K562 (cell line): ENCODE measurements at regions not wholly inside any gene's neighbourhood (a gene's known extent, or its start where the extent isn't known, plus 50 kb on each side); places are given as distances from the start of the nearest gene placed in this dataset.

Experiments used
- ATAC-seq: fragments of 200-7000 bp; cut with Tn5 transposase; 3 replicates; pipeline ENCODE4 v1.9.1; 2020; ENCODE audit warnings: moderate library complexity
- BruUV-seq: library from RNA; stranded (reverse); fragments of 400-500 nt; replicated peaks from 2 replicates; lab custom pipeline; 2021; lab: Mats Ljungman, UMichigan
- CTCF ChIA-PET: fragments of 300-600 bp; formaldehyde crosslinking; extraction: SDS; loops from one replicate; lab custom pipeline; 2021; ENCODE audit warnings: low intra/inter-chr PET ratio; lab: Yijun Ruan, JAX
- POLR2A ChIA-PET: fragments of 300-600, 350-650 bp; sonication (Branson Sonifier 250); formaldehyde crosslinking; extraction: SDS; loops from one replicate; lab custom pipeline; 2021; ENCODE audit warnings: antibody characterized with exemption, inconsistent platforms; lab: Yijun Ruan, JAX
- DNase-seq, 4 experiments: peaks; one replicate each; pipeline versions ENCODE4 v3.0.0 to v3.0.0-alpha.2; 2011 to 2018; ENCODE audit warnings: low spot score in 3 of 4, mixed read lengths in 3 of 4; ENCODE audit errors: extremely low read depth in 1 of 4
- FAIRE-seq: peaks from 2 replicates; lab custom pipeline; 2011; peaks lifted over from hg19 to GRCh38; lab: Jason Lieb, UNC
- H2AFZ ChIP-seq: 2 replicates; pipeline ENCODE4 v1.6.0; 2011; ENCODE audit warnings: low read depth, low read length, control low read depth, inconsistent platforms
- H3K27ac ChIP-seq: fragments of 200-600 bp; 3 replicates; pipeline ENCODE4 v1.8.0; 2011; ENCODE audit warnings: low read depth, mild to moderate bottlenecking, control low read depth, inconsistent platforms, low read length, moderate library complexity, mixed read lengths; ENCODE audit errors: extremely low read depth
- H3K27me3 ChIP-seq, 2 experiments: fragments of 300-600 bp in 1 of 2; 2 replicates in 1 of 2; 3 replicates in 1 of 2; pipeline versions ENCODE4 v1.6.0 to v1.8.0; 2011; ENCODE audit warnings: inconsistent platforms in 2 of 2, low read length in 2 of 2, mild to moderate bottlenecking in 1 of 2, mixed read lengths in 1 of 2, moderate library complexity in 1 of 2; ENCODE audit not compliant: control insufficient read depth in 2 of 2, insufficient read depth in 2 of 2
- H3K36me3 ChIP-seq: fragments of 300-600 bp; 3 replicates; pipeline ENCODE4 v1.8.0; 2011; ENCODE audit warnings: mild to moderate bottlenecking, low read length, inconsistent platforms; ENCODE audit not compliant: control insufficient read depth, insufficient read depth
- H3K4me1 ChIP-seq, 2 experiments: fragments of 200-600 bp in 1 of 2; replicated peaks in 1 of 2; 2 replicates in 1 of 2; 3 replicates in 1 of 2; pipeline versions ENCODE4 v1.5.1 to v1.8.0; 2011; ENCODE audit warnings: inconsistent platforms in 2 of 2, low read length in 2 of 2, mild to moderate bottlenecking in 1 of 2, mixed read lengths in 1 of 2, moderate library complexity in 1 of 2; ENCODE audit not compliant: control insufficient read depth in 2 of 2, insufficient read depth in 2 of 2
- H3K4me2 ChIP-seq: 2 replicates; pipeline ENCODE4 v1.6.1; 2011; ENCODE audit warnings: low read length, control low read depth, inconsistent platforms, mixed read lengths; ENCODE audit not compliant: insufficient read depth
- H3K4me3 ChIP-seq: fragments of 200-600 bp; sonication (generic), shearing (Covaris generic); 2 replicates; pipeline ENCODE4 v1.5.1; 2016; ENCODE audit warnings: control low read depth, inconsistent platforms
- H3K79me2 ChIP-seq: fragments of 200-600 bp; 3 replicates; pipeline ENCODE4 v1.8.0; 2011; ENCODE audit warnings: low read length, inconsistent platforms; ENCODE audit not compliant: control insufficient read depth, insufficient read depth
- H3K9ac ChIP-seq, 2 experiments: 2 replicates each; pipeline versions ENCODE4 v1.6.0 to v1.6.1; 2011; ENCODE audit warnings: low read depth in 2 of 2, low read length in 2 of 2, control low read depth in 1 of 2, inconsistent platforms in 1 of 2, mild to moderate bottlenecking in 1 of 2, mixed read lengths in 1 of 2; ENCODE audit not compliant: insufficient read depth in 1 of 2
- H3K9me1 ChIP-seq: one replicate; pipeline ENCODE4 v1.6.0; 2011; ENCODE audit warnings: inconsistent platforms, mild to moderate bottlenecking, low read length, moderate library complexity; ENCODE audit not compliant: control insufficient read depth, insufficient read depth
- H3K9me3 ChIP-seq: replicated peaks from 2 replicates; pipeline ENCODE4 v1.5.1; 2011; ENCODE audit warnings: low read depth, low read length, inconsistent platforms; ENCODE audit not compliant: control insufficient read depth, insufficient read depth
- H4K20me1 ChIP-seq: replicated peaks from 2 replicates; pipeline ENCODE4 v1.6.1; 2011; ENCODE audit warnings: low read length, inconsistent platforms, mixed read lengths; ENCODE audit not compliant: control insufficient read depth, insufficient read depth
- C11orf30 ChIP-seq: fragments of 450-650 bp; IDR thresholded peaks from 2 replicates; pipeline ENCODE4 v1.6.1; 2016; ENCODE audit warnings: low read depth, mild to moderate bottlenecking
- KDM2B ChIP-seq: fragments of 250-450 bp; sonication (Bioruptor Pico); IDR thresholded peaks from 2 replicates; pipeline ENCODE4 v1.8.0; 2021; ENCODE audit warnings: mild to moderate bottlenecking, moderate library complexity
- NFE2 ChIP-seq: IDR thresholded peaks from 2 replicates; pipeline ENCODE4 v1.6.1; 2014; ENCODE audit warnings: antibody characterized with exemption, low read depth
- RERE ChIP-seq: sonication (generic); formaldehyde crosslinking; IDR thresholded peaks from 2 replicates; pipeline ENCODE4 v1.8.0; 2023; ENCODE audit warnings: missing genetic modification reagents, mild to moderate bottlenecking, borderline replicate concordance
- SMARCC2 ChIP-seq: fragments of 450-650 bp; IDR thresholded peaks from 2 replicates; pipeline ENCODE4 v1.6.1; 2017; ENCODE audit warnings: antibody characterized with exemption, moderate library complexity, mild to moderate bottlenecking, low read depth
- XRCC3 ChIP-seq: fragments of 450-650 bp; IDR thresholded peaks from 2 replicates; pipeline ENCODE4 v1.6.1; 2017; ENCODE audit warnings: mild to moderate bottlenecking, moderate library complexity
- ZNF280A ChIP-seq: fragments of 450-650 bp; IDR thresholded peaks from 2 replicates; pipeline ENCODE4 v1.6.1; 2018; ENCODE audit warnings: mild to moderate bottlenecking, low read depth; ENCODE audit not compliant: partially characterized antibody
- ZNF280B ChIP-seq: fragments of 250-450 bp; sonication (Bioruptor Pico); IDR thresholded peaks from 2 replicates; pipeline ENCODE4 v1.5.1; 2021; ENCODE audit warnings: mild to moderate bottlenecking
- WGBS: fragments of 100-300 bp; shearing (Covaris generic); methylation state at CpG from one replicate; pipeline ENCODE4 v1.1.6; 2016; ENCODE audit warnings: low coverage, mixed read lengths; ENCODE audit not compliant: insufficient coverage; ENCODE audit errors: missing lambda C conversion rate; 5-methylcytosine and 5-hydroxymethylcytosine counted together
- in situ Hi-C: fragments of 300-500 bp; cut with MboI; formaldehyde crosslinking; loops from 4 replicates; pipeline ENCODE4 v1.15.0; 2018; ENCODE audit warnings: inconsistent platforms, mixed read lengths
- intact Hi-C: fragments of 100-400 bp; cut with micrococcal nuclease; formaldehyde crosslinking; loops from 2 replicates; pipeline ENCODE4 v1.14.2; 2022
- TF ChIP-seq, protein P1 (sequence below): fragments of 250-450 bp; sonication (Bioruptor Pico); IDR thresholded peaks from 2 replicates; pipeline ENCODE4 v1.4.0; 2020; ENCODE audit warnings: mild to moderate bottlenecking
- TF ChIP-seq, protein P2 (sequence below): fragments of 250-450 bp; sonication (Bioruptor Pico); IDR thresholded peaks from 2 replicates; pipeline ENCODE4 v1.5.0; 2021; ENCODE audit warnings: mild to moderate bottlenecking, borderline replicate concordance

DNA sequence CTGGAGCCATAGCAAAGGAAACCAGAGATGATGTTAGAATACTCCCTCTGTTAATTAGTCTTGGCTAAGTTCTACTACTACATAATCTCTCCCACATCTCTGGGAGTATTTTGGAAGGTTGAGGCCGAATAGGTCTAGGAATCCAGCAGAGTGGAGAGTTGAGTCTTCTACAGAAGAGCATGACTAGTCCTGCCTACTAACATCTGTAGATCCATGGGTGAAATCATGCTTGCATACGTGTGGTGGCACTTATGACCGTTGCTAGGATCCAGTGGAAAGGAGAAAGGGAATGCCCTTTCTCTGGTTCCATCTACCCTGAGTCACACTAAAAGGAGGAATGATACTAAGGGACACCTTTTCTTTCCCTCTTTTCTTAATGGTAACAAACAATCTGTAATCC, 425.4 kb downstream of the KDM5D start:
- Histone ChIP-seq H2AFZ (no peak overlapping the region), H3K4me1 (no peaks in the 10 kb centered on the region), H3K4me3 (no peak overlapping the region), H3K27ac (no peak overlapping the region), H3K9me3 (no peaks in the 10 kb centered on the region), H3K27me3 (no peaks in the 10 kb centered on the region), H3K9ac (no peak overlapping the region), H3K36me3 (no peaks in the 10 kb centered on the region), H3K4me2 (no peak overlapping the region), H4K20me1 (no peaks in the 10 kb centered on the region), H3K9me1 (no peaks in the 10 kb centered on the region), H3K79me2 (no peaks in the 10 kb centered on the region)
- in situ Hi-C loops: no loop called here
- no TSS peak for BruUV-seq
- ChIA-PET CTCF (no interaction called here), POLR2A (no interaction called here)
- DNase-seq: no peak
- intact Hi-C loops: no loop called here
- no peak for ATAC-seq
- WGBS: no CpG with 5 or more reads among the region's 3 CpGs
- no peak for FAIRE-seq
- TF ChIP-seq, protein P1, sequence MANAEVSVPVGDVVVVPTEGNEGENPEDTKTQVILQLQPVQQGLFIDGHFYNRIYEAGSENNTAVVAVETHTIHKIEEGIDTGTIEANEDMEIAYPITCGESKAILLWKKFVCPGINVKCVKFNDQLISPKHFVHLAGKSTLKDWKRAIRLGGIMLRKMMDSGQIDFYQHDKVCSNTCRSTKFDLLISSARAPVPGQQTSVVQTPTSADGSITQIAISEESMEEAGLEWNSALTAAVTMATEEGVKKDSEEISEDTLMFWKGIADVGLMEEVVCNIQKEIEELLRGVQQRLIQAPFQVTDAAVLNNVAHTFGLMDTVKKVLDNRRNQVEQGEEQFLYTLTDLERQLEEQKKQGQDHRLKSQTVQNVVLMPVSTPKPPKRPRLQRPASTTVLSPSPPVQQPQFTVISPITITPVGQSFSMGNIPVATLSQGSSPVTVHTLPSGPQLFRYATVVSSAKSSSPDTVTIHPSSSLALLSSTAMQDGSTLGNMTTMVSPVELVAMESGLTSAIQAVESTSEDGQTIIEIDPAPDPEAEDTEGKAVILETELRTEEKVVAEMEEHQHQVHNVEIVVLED: no peak
- TF ChIP-seq ZNF280A (no peak), XRCC3 (no peak), RERE (CRISPR knock-in tag) (no peak), C11orf30 (no peak), ZNF280B (CRISPR knock-in tag) (no peak), KDM2B (no peak), SMARCC2 (no peak), NFE2 (no peak)
- TF ChIP-seq, protein P2, sequence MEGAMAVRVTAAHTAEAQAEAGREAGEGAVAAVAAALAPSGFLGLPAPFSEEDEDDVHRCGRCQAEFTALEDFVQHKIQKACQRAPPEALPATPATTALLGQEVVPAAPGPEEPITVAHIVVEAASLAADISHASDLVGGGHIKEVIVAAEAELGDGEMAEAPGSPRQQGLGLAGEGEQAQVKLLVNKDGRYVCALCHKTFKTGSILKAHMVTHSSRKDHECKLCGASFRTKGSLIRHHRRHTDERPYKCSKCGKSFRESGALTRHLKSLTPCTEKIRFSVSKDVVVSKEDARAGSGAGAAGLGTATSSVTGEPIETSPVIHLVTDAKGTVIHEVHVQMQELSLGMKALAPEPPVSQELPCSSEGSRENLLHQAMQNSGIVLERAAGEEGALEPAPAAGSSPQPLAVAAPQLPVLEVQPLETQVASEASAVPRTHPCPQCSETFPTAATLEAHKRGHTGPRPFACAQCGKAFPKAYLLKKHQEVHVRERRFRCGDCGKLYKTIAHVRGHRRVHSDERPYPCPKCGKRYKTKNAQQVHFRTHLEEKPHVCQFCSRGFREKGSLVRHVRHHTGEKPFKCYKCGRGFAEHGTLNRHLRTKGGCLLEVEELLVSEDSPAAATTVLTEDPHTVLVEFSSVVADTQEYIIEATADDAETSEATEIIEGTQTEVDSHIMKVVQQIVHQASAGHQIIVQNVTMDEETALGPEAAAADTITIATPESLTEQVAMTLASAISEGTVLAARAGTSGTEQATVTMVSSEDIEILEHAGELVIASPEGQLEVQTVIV: no peak
